C4-2B (cell line): ENCODE measurements at regions not wholly inside any gene's neighbourhood (a gene's known extent, or its start where the extent isn't known, plus 50 kb on each side); places are given as distances from the start of the nearest gene placed in this dataset.

Experiments used
- H3K27ac ChIP-seq: fragments of 450-650 bp; 2 replicates; pipeline ENCODE4 v1.5.1; 2017
- ZFX ChIP-seq: fragments of 450-650 bp; IDR thresholded peaks from 2 replicates; pipeline ENCODE4 v1.6.1; 2017
- TF ChIP-seq, protein P1 (sequence below): fragments of 450-650 bp; conservative IDR thresholded peaks from 2 replicates; pipeline ENCODE4 v1.5.1; 2017; ENCODE audit warnings: mild to moderate bottlenecking

DNA sequence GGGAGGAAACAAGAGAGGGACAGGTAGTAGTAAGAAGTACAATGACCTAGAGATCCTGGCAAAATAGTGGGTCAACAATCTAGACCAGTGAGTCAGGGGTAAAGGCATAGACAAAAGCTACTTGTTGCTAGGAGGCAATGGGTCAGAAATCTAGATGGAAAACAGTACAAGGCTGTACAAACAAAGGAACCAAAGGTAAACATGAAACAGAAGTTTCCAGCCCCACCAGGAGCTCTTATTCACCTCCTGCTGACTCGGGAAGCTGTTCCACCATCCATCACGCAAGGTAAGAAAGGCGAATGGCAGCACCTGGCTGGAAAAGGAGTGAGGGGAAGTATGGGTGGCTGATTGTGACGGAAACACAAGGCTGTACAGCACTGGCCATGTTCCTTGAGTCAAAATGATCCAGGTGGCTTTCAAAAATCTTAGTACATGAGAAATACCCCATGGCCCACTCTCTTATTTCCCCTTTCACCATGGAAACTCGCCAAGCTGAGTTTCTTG lies 70.5 kb upstream of the RAI14 start:
- no peak overlapping the region for H3K27ac ChIP-seq
- no peak for TF ChIP-seq ZFX
- TF ChIP-seq, protein P1, sequence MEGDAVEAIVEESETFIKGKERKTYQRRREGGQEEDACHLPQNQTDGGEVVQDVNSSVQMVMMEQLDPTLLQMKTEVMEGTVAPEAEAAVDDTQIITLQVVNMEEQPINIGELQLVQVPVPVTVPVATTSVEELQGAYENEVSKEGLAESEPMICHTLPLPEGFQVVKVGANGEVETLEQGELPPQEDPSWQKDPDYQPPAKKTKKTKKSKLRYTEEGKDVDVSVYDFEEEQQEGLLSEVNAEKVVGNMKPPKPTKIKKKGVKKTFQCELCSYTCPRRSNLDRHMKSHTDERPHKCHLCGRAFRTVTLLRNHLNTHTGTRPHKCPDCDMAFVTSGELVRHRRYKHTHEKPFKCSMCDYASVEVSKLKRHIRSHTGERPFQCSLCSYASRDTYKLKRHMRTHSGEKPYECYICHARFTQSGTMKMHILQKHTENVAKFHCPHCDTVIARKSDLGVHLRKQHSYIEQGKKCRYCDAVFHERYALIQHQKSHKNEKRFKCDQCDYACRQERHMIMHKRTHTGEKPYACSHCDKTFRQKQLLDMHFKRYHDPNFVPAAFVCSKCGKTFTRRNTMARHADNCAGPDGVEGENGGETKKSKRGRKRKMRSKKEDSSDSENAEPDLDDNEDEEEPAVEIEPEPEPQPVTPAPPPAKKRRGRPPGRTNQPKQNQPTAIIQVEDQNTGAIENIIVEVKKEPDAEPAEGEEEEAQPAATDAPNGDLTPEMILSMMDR: no peak

DNA sequence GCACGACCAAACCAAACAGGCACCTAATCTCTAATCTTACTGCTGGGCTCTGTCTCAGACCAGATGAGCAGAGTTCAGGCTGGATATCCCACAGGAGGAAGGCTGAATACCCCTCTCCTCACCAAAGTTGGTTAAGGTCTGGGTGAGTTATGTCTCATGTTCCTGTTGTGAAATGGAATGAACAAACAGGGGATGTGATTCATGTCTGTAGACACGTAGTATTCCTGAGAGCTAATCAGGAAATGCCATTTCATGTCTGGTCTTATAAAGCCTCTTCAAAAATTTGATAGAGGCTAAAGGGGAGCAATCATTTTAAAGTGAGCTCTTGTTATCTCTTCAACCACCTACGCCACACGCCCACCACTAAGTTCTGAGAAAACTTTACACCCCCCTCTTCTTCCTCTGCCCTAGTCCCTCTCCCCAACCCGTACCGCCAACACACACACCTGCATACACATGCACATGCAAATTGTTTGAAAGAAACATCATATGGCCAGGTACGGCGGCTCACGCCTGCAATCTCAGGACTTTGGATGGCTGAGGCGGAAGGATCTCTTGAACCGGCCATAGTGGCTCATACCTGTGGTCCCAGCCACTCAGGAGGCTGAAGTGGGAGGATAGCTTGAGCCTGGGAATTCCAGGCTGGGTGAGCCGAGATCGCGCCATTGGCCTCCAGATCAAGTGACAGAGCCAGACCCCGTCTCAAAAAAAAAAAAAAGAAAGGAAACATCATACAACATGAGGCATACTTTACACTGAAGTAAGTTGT lies 69.8 kb upstream of the RAI14 start:
- H3K27ac ChIP-seq: no peak overlapping the region

DNA sequence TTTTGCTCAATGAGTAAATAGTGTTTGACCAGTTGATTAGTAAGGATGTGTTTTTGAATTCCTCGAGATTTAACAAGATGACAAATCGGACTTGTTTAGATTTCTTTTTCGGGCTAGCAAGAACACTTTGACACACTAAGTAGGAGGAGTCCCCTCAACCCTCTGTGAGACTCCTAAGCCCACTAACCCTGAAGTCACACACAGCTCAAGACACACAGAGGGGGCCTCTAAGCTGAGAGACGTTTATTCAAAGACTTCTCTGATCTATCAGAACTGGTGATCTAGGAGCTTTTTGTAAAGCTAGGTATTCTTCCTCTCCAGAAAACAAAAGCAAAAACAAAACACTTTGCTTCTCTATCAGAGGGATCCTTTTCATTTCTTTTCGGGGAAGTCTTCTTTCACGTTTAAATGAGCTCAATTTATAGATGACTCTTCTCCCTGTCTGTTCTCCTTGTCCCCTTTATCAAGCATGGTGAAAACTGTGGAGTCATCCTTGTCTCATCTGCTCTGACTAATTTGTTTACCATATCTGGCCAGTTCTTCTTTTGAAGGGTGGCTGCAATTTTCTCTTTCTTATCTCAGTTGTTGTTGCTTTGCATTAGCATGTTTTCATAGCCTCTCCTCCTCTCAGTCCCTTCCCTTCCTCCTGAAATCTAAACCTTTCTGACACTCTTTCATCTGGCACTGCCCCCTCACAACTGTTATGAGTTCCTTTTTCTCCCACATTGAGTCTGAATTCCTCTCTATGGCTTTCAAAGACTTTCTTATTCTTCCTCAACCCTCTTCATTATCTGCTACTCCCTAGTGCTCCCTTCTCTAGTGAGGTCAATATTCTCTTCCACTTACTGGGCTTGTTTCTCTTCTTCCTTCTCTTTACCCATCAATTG lies 68.5 kb upstream of the RAI14 start:
- no peak for TF ChIP-seq ZFX
- TF ChIP-seq, protein P1: no peak
- H3K27ac ChIP-seq: no peak overlapping the region

More for the DNA sequence above, 69.8 kb upstream of the RAI14 start:
- TF ChIP-seq ZFX: no peak
- TF ChIP-seq, protein P1: no peak

DNA sequence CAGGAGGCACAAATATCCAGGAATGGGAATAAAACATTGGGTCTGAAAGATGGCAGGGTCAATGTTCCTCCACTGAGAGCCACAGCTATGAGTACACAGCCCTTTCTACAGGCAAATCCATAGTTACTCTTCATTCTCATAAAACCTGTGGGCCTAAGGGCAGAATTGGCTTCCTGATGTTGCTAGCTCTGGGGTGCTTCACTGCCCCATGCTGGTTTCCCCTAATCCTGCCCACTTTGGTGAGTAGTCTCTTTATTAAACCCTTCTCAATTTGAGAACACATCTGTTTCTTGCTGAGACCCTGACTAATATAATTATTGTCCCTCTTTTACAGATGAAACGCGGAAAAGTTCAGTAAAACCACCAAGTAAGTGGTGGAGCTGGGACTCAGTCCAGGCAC lies 66.3 kb upstream of the RAI14 start:
- no peak for TF ChIP-seq ZFX
- TF ChIP-seq, protein P1: no peak
- H3K27ac ChIP-seq: no peak overlapping the region

DNA sequence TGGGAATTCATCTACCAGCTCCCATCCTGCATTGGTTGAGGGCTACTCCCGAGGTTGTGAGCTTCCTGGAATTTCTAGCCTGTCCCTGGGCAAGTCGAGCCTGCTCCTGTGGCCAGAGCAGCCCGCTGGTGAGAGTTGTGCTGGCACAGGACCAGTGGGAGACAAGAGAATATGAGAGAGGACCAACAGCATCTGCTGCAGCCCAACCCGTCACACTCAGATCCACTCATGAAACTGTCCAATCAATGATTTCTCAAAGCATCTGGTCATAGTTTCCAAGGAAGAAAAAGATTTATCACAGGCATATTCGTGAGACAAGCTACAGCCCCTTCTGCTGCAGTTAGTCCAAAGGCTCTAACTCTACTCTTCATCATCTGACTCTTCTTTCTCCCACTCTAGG lies 64.4 kb upstream of the RAI14 start:
- TF ChIP-seq, protein P1: no peak
- TF ChIP-seq ZFX: no peak
- H3K27ac ChIP-seq: no peak overlapping the region

DNA sequence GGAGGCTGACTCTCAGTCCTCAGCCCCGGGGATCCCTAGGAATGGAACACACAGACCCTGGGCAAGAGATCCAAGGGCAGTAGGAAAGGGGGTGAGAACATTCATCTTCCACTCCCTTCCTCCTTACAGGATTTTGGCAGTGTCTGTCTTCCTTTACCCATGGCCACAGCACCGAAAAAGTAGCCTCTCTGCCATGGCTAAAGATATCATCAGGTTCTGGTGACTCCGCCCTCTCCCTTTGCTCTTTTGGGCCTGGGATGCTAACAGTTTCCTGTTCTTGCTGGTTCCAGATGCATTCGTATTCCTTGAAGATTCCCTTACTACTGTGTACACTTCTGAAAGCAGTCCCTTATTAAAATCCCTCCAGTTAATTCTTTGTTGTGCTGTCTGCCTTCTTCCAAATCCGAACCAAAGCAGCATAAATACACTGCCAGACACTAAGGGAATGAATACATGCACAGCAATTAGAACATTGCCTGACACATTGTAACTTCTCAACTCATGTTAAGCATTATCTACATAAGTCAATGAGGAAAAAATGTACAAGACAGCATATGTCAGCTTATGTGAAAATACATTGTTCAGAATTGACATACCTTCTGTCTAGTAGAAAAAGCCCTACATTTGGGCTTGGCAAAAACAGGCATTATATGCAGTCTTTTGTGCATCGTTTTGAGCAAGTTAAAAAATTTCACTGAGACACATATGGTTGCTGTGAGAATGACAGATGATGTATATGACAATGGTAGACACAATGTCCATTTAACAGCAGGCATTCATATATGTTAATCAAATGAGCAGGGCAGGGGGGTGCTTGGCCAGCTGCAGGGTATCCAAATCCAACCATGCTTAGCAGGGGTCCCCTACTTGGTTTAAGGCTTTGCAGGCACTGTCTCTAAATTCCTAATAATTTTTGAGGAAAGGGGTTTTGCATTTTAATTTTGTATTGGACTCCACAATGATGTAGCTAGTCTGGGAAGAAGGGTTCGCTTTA lies 58.8 kb upstream of the RAI14 start:
- TF ChIP-seq, protein P1: no peak
- no peak for TF ChIP-seq ZFX
- H3K27ac ChIP-seq: no peak overlapping the region
